Fibroblast of gingiva (primary cell): ENCODE measurements at regions not wholly inside any gene's neighbourhood (a gene's known extent, or its start where the extent isn't known, plus 50 kb on each side); places are given as distances from the start of the nearest gene placed in this dataset.
A peak's percentile ranks its signal among the peaks of the same experiment; 100 is the strongest.

ENCODE experiments used
- DNase-seq: peaks from one replicate; pipeline ENCODE4 v3.0.0-alpha.2; 2011; ENCODE audit warnings: low read depth

- DNase-seq: no peak
Observed at GRCh38 chr2:195606179-195606578, 50.8 kb upstream of the SLC39A10 start.

GRCh38 chr2:195604706-195605105 is 52.3 kb upstream of the SLC39A10 start:
- DNase-seq: no peak

GRCh38 chr2:195603998-195604397 is 53.0 kb upstream of the SLC39A10 start:
- DNase-seq: no peak

GRCh38 chr2:195603408-195603807 is 53.6 kb upstream of the SLC39A10 start:
- DNase-seq: no peak

GRCh38 chr2:195602687-195603086 is 54.3 kb upstream of the SLC39A10 start:
- DNase-seq: no peak

GRCh38 chr2:195601361-195601760 is 55.7 kb upstream of the SLC39A10 start:
- no peak for DNase-seq

- DNase-seq: no peak
Observed at GRCh38 chr2:195600778-195601177, 56.2 kb upstream of the SLC39A10 start.

- DNase-seq: no peak
Observed at GRCh38 chr2:195596840-195597239, 60.2 kb upstream of the SLC39A10 start.

GRCh38 chr2:195595825-195596224 is 61.2 kb upstream of the SLC39A10 start:
- DNase-seq: no peak

- DNase-seq: no peak
Observed at GRCh38 chr2:195594919-195595694, 61.9 kb upstream of the SLC39A10 start.

- no peak for DNase-seq
Observed at GRCh38 chr2:195594248-195594647, 62.8 kb upstream of the SLC39A10 start.

- DNase-seq: no peak
Observed at GRCh38 chr2:195592105-195592504, 64.9 kb upstream of the SLC39A10 start.

GRCh38 chr2:195590861-195591205 is 66.2 kb upstream of the SLC39A10 start:
- no peak for DNase-seq

- no peak for DNase-seq
Observed at GRCh38 chr2:195590199-195590860, 66.7 kb upstream of the SLC39A10 start.

- no peak for DNase-seq
Observed at GRCh38 chr2:195587966-195588365, 69.1 kb upstream of the SLC39A10 start.

- no peak for DNase-seq
Observed at GRCh38 chr2:195586062-195586714, 70.8 kb upstream of the SLC39A10 start.

- no peak for DNase-seq
Observed at GRCh38 chr2:195582188-195582587, 74.8 kb upstream of the SLC39A10 start.

GRCh38 chr2:195579776-195580555 is 77.1 kb upstream of the SLC39A10 start:
- DNase-seq: no peak

GRCh38 chr2:195575879-195576401 is 81.1 kb upstream of the SLC39A10 start:
- DNase-seq: peak; percentile 78

GRCh38 chr2:195575016-195575415 is 82.0 kb upstream of the SLC39A10 start:
- DNase-seq: no peak

- DNase-seq: no peak
Observed at GRCh38 chr2:195574312-195574711, 82.7 kb upstream of the SLC39A10 start.
